ENCODE measurements at regions not wholly inside any gene's neighbourhood (a gene's known extent, or its start where the extent isn't known, plus 50 kb on each side); places are given as distances from the start of the nearest gene placed in this dataset.

GRCh38 chr21:24025101-24025500, 1582.2 kb downstream of the MRPL39 start:
- TF ChIP-seq CTCF (IDR thresholded peaks at IDR 0.05): no peak
- TF ChIP-seq EZH2 (IDR thresholded peaks at IDR 0.05; ENCODE audit: borderline replicate concordance, insufficient read depth, low read depth, low read length, poor library complexity, severe bottlenecking): no peak

Data from B cell (primary cell).